ENCODE measurements at regions not wholly inside any gene's neighbourhood (a gene's known extent, or its start where the extent isn't known, plus 50 kb on each side); places are given as distances from the start of the nearest gene placed in this dataset.
A peak's percentile ranks its signal among the peaks of the same experiment; 100 is the strongest.

DNA sequence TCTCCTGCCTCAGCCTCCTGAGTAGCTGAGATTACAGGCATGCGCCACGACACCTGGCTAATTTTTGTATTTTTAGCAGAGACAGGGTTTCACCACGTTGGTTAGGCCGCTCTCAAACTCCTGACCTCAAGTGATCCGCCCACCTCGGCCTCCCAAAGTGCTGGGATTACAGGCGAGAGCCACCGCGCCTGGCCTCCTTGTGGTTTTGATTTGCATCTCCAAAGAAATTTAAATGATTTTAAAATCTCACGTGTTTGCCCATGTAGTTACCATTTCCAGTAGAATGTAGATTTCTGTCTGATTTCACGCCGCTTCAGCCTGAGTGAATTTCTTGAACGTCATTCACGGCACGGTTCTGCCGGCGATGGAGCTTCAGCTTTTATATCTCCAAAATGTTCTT lies 55.8 kb downstream of the IGF2 start:
- peak; percentile 71 for DNase-seq (ENCODE audit: low spot score)

DNA sequence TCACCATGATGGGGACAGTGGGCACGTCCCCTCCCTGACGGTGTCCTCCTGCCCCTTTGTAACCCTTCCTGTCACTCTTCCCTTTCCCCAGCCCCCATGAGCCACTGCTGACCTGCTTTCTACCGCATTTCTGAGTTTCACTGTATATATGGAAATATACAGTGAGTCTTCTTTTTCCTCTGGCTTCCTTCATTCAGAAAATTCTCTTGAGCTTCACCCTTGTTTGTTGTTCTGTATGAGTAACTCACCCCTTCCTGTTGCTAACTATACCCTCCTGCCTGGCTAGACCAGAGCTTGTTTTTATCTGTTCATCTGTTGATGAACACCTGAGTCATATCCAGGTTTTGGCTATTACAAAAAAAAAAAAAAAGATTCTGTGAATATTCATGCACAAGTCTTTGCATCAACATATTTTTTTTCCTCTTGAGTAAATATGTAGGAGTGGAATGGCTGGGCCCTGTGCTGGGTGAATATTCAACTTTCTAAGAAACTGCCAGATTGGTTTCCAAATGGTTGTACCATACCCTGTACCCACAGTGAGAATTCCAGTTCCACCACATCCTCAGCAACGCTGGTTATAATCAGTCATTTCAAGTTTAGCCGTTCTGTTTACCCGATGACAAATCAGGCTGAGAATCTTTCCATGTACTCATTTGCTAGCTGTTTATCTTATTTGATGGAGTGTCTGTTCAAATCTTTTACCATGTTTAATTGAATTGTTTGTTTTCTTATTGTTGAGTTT lies 62.0 kb downstream of the IGF2 start:
- no peak for DNase-seq (ENCODE audit: low spot score)

GRCh38 chr11:2076441-2076840 lies 62.7 kb downstream of the IGF2 start:
- no peak for DNase-seq (ENCODE audit: low spot score)

DNA sequence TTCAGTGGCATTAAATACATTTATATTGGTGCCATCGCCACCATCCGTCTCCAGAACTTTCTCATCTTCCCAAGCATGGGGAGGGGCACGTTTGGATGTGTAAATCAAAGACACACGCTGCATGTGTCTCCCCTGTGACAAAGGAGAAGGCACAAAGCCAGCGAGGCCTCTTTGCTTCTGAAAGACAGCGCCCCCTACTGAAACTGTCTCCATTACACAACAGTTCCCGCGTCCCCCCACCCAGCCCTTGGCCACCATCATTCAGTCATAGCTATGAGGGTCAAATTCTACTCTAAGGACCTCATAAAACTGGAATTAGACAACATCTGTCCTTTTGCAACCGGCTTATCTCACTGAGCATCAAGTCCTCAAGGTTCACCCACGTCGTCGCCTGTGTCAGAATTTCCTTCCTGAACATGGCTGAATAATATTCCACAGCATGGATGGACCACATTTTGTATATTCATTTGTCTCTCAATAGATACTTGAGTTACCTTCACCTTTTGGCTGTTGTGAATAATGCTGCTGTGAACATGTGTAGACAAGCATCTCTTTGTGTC lies 64.8 kb downstream of the IGF2 start:
- no peak for DNase-seq (ENCODE audit: low spot score)

DNA sequence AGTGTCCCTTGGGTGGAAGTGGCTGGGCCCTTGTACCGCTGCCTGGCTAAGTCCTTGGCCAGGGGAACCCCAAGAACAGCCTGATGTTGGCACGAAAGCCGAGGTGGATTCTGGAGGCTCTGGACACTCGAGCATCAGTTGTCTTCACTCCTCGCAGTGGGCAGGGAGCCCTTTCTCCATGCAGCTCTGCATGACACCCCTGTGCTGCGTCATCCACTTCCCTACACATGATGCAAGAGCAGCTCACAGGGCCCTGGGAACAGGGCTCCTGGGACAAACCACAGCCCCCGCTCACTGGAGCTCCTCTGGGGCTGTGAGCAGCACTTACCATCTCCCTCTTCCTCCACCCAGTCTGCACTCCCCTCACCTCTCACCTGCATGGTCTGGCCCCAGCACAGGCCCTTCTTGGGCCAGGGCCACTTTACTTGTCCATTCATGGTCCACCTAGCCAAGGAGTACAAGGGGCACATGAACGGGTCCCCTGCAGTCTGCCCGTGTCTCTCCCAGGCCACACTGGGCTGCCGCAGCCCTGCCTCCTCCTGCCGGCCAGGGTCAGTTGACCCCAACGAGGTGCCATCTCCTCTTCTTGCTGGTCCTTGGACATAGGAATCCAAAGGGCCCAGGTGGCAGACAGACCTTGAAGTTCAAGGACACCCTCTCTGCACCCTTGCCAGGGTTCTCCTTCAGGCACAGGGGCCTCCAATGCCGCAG lies 66.5 kb downstream of the IGF2 start:
- no peak for DNase-seq (ENCODE audit: low spot score)

DNA sequence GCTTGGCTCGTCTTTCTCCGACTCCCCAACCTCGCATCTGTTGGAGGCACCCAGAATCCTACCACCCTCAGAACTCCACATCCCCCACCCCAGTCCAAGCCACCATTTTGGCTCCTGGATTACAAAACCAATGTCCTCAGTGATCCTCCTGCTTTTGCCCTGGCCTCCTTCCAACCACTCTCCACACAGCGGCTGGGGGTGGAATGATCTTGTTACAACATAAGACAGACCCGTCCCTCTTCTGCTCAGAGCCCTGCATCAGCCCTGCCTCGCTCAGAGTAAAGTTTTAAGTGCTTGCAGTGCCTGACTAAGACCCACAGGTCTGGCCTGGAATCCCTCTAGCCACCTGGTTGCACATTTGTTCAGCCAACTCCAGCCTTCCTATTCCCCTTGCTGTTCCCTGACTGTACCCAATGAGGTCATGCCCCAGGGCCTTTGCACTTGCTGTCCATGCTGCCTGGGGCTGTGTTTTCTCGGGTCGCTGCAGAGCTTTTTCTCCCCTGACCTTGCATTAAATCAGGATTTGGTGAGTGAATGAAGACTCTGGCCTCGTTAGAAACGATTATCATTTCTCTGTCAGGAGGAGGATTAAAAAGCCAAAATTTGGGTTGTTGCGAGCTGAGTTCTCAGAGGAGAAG lies 67.3 kb downstream of the IGF2 start:
- no peak for DNase-seq (ENCODE audit: low spot score)

All from mesenteric fat pad (tissue), 1 donor.